ENCODE measurements at regions not wholly inside any gene's neighbourhood (a gene's known extent, or its start where the extent isn't known, plus 50 kb on each side); places are given as distances from the start of the nearest gene placed in this dataset.

GRCh38 chr1:200354243-200354642 lies 55.6 kb downstream of the ZNF281 start:
- H3K9me3 ChIP-seq (ENCODE audit: insufficient read depth, low read depth, low read length), result no peaks in the 10 kb centered on the region
- H3K4me3 ChIP-seq (ENCODE audit: low read length), result no peak overlapping the region
- no peak overlapping the region for H3K27ac ChIP-seq (ENCODE audit: low read depth, low read length)
- H3K36me3 ChIP-seq (ENCODE audit: insufficient read depth, low read length), result no peaks in the 10 kb centered on the region
- H3K27me3 ChIP-seq (ENCODE audit: insufficient read depth, low read length), result no peaks in the 10 kb centered on the region
- 100% methylated on average over 1 of the region's 2 CpGs for WGBS
- H3K4me1 ChIP-seq (ENCODE audit: insufficient read depth, low read length), result peaks cover 4% of the 10 kb centered on the region; the same call in 1 of the 2 replicates
- H3K9ac ChIP-seq (ENCODE audit: low read depth, low read length), result no peak overlapping the region

- Histone ChIP-seq H3K4me1 (ENCODE audit: insufficient read depth, low read length) (peaks cover 4% of the 10 kb centered on the region; the same call in 1 of the 2 replicates), H3K9ac (ENCODE audit: low read depth, low read length) (no peak overlapping the region), H3K4me3 (ENCODE audit: low read length) (no peak overlapping the region), H3K27me3 (ENCODE audit: insufficient read depth, low read length) (no peaks in the 10 kb centered on the region), H3K9me3 (ENCODE audit: insufficient read depth, low read depth, low read length) (no peaks in the 10 kb centered on the region), H3K27ac (ENCODE audit: low read depth, low read length) (no peak overlapping the region), H3K36me3 (ENCODE audit: insufficient read depth, low read length) (no peaks in the 10 kb centered on the region)
- WGBS, result 84% methylated on average over 1 of the region's 1 CpG
Measured at GRCh38 chr1:200353232-200353631, 56.6 kb downstream of the ZNF281 start.

DNA sequence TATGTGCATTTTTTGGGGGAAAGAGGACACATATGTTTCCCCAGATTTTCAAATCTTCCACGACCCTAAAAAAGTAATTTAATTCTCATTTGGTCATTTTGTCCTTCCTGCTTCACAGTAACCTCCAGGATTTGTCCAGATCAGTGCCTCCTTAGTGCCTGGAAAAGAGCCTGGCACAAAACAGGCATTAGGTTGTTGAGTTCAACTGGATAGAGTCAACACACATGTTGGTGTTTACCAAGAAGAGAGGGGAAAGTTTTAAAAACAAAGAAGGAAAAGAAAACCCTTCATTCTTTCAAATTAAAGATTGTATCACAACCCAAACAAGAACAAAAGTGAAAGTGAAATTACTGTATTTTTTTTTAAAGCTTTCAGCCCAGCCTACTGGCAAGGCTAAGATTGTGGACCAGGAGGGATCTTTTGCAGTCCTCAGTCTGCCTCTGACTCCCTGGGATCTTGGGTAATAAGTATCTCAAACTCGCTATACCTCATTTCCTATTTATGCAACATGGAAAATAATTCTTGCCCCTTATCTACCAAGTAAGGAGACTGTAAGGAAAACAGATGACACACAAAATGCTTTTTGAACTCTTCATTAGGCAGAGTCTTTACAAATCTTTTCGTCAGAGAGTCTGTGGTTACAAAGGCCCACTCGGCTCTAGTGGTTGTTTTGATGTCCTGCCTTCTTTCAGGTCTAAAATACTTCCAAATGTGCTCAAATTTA lies 57.8 kb downstream of the ZNF281 start:
- 92% methylated on average over 4 of the region's 4 CpGs for WGBS
- H3K9ac ChIP-seq (ENCODE audit: low read depth, low read length), result no peak overlapping the region
- no peaks in the 10 kb centered on the region for H3K9me3 ChIP-seq (ENCODE audit: insufficient read depth, low read depth, low read length)
- H3K4me1 ChIP-seq (ENCODE audit: insufficient read depth, low read length), result peaks cover 4% of the 10 kb centered on the region; the same call in 1 of the 2 replicates
- H3K4me3 ChIP-seq (ENCODE audit: low read length), result no peak overlapping the region
- H3K27ac ChIP-seq (ENCODE audit: low read depth, low read length), result no peak overlapping the region
- H3K27me3 ChIP-seq (ENCODE audit: insufficient read depth, low read length), result no peaks in the 10 kb centered on the region
- no peaks in the 10 kb centered on the region for H3K36me3 ChIP-seq (ENCODE audit: insufficient read depth, low read length)

GRCh38 chr1:200351425-200351824 lies 58.4 kb downstream of the ZNF281 start:
- H3K27me3 ChIP-seq (ENCODE audit: insufficient read depth, low read length), result no peaks in the 10 kb centered on the region
- H3K9ac ChIP-seq (ENCODE audit: low read depth, low read length), result no peak overlapping the region
- H3K4me1 ChIP-seq (ENCODE audit: insufficient read depth, low read length), result peaks cover 4% of the 10 kb centered on the region; the same call in 1 of the 2 replicates
- H3K4me3 ChIP-seq (ENCODE audit: low read length), result no peak overlapping the region
- H3K27ac ChIP-seq (ENCODE audit: low read depth, low read length), result no peak overlapping the region
- H3K36me3 ChIP-seq (ENCODE audit: insufficient read depth, low read length), result no peaks in the 10 kb centered on the region
- WGBS, result 90% methylated on average over 4 of the region's 4 CpGs
- no peaks in the 10 kb centered on the region for H3K9me3 ChIP-seq (ENCODE audit: insufficient read depth, low read depth, low read length)

DNA sequence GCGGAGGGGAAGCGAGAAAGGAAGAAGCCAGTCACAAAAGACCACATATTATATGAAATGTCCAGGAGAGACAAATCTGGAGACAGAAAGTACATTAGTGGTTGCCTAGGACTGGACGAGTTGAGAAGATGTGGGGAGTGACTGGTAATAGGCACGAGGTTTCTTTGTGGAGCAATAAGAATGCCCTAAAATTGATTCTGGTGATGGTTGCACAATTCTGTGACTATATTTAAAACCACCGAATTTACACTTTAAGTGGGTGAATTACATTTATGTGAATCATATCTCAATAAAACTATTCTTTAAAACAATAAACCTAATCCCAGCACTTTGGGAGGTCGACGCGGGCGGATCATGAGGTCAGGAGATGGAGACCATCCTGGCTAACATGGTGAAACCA lies 63.1 kb downstream of the ZNF281 start:
- H3K27me3 ChIP-seq (ENCODE audit: insufficient read depth, low read length), result no peaks in the 10 kb centered on the region
- no peak overlapping the region for H3K9ac ChIP-seq (ENCODE audit: low read depth, low read length)
- no peaks in the 10 kb centered on the region for H3K36me3 ChIP-seq (ENCODE audit: insufficient read depth, low read length)
- H3K4me1 ChIP-seq (ENCODE audit: insufficient read depth, low read length), result no peaks in the 10 kb centered on the region; the same call in 1 of the 2 replicates
- WGBS, result 98% methylated on average over 7 of the region's 9 CpGs
- H3K4me3 ChIP-seq (ENCODE audit: low read length), result no peak overlapping the region
- H3K27ac ChIP-seq (ENCODE audit: low read depth, low read length), result no peak overlapping the region
- H3K9me3 ChIP-seq (ENCODE audit: insufficient read depth, low read depth, low read length), result no peaks in the 10 kb centered on the region

DNA sequence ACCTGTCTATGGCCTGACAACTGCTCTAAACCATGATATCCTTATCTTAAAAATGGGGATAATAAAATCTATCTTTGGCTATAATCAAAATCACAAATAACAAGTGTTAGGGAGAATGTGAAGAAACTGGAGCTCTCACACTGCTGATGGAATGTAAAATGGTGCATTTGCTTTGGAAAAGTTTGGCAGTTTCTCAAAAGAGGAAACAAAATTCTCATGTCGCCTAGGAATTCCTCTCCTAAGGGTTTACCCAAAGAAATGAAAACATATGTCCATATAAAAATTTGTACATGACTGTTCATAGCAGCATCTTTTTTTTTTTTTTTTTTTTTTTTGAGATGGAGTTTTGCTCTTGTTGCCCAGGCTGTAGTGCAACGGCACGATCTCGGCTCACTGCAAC lies 64.3 kb downstream of the ZNF281 start:
- no peaks in the 10 kb centered on the region for H3K9me3 ChIP-seq (ENCODE audit: insufficient read depth, low read depth, low read length)
- H3K4me1 ChIP-seq (ENCODE audit: insufficient read depth, low read length), result peaks cover 5% of the 10 kb centered on the region
- no peaks in the 10 kb centered on the region for H3K36me3 ChIP-seq (ENCODE audit: insufficient read depth, low read length)
- H3K9ac ChIP-seq (ENCODE audit: low read depth, low read length), result no peak overlapping the region
- no peaks in the 10 kb centered on the region for H3K27me3 ChIP-seq (ENCODE audit: insufficient read depth, low read length)
- 96% methylated on average over 3 of the region's 4 CpGs for WGBS
- no peak overlapping the region for H3K4me3 ChIP-seq (ENCODE audit: low read length)
- H3K27ac ChIP-seq (ENCODE audit: low read depth, low read length), result no peak overlapping the region

GRCh38 chr1:200343874-200344273 lies 66.0 kb downstream of the ZNF281 start:
- Histone ChIP-seq H3K4me1 (ENCODE audit: insufficient read depth, low read length) (peaks cover 5% of the 10 kb centered on the region), H3K4me3 (ENCODE audit: low read length) (no peak overlapping the region), H3K9ac (ENCODE audit: low read depth, low read length) (no peak overlapping the region), H3K27ac (ENCODE audit: low read depth, low read length) (no peak overlapping the region), H3K36me3 (ENCODE audit: insufficient read depth, low read length) (no peaks in the 10 kb centered on the region), H3K27me3 (ENCODE audit: insufficient read depth, low read length) (no peaks in the 10 kb centered on the region), H3K9me3 (ENCODE audit: insufficient read depth, low read depth, low read length) (no peaks in the 10 kb centered on the region)
- 100% methylated on average over 2 of the region's 2 CpGs for WGBS

DNA sequence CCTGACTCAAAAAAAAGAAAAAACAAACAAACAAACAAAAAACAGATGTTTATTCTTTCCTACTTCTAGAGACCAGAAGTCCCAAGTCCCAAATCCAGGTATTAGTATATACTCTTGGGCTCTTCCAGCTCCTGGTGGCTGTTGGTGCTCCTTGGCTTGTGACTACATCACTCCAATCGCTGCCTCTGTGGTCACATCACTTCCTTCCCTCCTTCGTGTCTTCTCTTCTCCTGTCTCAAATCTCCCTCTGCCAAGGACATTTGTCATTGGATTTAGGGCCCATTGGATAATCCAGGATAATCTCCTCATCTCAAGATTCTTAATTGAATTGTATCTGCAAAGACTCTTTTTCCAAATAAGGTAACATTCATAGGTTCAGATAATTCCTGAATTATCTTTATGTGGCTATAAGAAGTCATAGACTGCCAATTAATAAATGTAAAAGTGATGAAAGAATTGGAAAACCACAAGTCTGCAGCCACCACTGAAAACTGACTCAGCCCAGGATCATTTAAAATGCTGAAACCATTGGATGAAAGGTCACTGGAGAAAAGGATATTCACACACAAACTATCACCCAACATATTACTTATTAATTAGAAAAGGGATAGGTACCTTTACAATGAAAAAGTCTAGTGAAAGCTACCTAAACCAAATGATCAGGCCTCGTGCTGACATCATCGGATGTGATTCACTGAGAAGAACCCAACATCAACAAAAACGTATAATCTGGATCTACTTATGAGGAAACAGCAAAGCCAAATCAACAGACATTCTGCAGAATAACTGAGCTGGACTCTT lies 67.1 kb downstream of the ZNF281 start:
- no peak overlapping the region for H3K27ac ChIP-seq (ENCODE audit: low read depth, low read length)
- H3K4me3 ChIP-seq (ENCODE audit: low read length), result no peak overlapping the region
- H3K27me3 ChIP-seq (ENCODE audit: insufficient read depth, low read length), result no peaks in the 10 kb centered on the region
- no peaks in the 10 kb centered on the region for H3K36me3 ChIP-seq (ENCODE audit: insufficient read depth, low read length)
- no peaks in the 10 kb centered on the region for H3K9me3 ChIP-seq (ENCODE audit: insufficient read depth, low read depth, low read length)
- no peak overlapping the region for H3K9ac ChIP-seq (ENCODE audit: low read depth, low read length)
- peaks cover 11% of the 10 kb centered on the region for H3K4me1 ChIP-seq (ENCODE audit: insufficient read depth, low read length)
- WGBS, result 94% methylated on average over 5 of the region's 5 CpGs

DNA sequence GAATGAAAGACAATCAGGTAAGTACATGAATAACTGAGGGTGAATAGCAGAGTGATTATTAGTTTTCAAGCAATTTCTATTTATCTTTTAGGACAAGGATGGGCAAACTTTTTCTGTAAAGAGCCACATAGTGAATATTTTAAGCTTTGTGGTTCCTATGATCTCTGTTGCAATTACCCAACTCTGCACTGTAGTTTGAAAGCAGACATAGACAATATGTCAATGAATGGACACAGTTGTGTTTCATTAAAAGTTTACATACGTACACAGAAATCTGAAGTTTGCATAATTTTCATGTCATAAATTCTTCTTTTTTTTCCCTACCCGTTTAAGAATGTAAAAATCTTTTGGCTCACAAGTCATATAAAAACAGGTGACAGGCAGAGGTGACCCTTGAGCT lies 71.4 kb downstream of the ZNF281 start:
- Histone ChIP-seq H3K4me1 (ENCODE audit: insufficient read depth, low read length) (peaks cover 28% of the 10 kb centered on the region), H3K9ac (ENCODE audit: low read depth, low read length) (no peak overlapping the region), H3K27me3 (ENCODE audit: insufficient read depth, low read length) (no peaks in the 10 kb centered on the region), H3K27ac (ENCODE audit: low read depth, low read length) (no peak overlapping the region), H3K36me3 (ENCODE audit: insufficient read depth, low read length) (no peaks in the 10 kb centered on the region), H3K4me3 (ENCODE audit: low read length) (no peak overlapping the region), H3K9me3 (ENCODE audit: insufficient read depth, low read depth, low read length) (no peaks in the 10 kb centered on the region)
- WGBS, result 92% methylated on average over 2 of the region's 2 CpGs

DNA sequence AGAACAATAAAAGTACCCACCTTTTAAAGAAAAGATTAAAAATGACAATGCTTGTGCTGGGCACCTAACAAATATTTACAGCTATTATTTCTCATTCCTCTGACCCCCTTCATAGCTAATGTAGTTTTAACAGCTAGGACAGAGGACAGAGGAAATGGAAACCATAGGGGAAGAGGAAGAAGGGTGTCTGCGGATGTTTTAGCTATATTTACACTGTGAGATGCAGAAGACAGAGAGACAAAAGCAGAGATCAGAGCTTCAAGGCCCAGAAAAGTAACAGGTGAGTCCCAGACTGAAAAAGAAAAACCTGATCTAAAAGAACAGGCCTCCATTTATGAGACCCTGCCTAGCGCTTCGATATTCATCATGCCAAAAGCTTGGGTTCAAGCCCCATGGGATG lies 72.0 kb downstream of the ZNF281 start:
- Histone ChIP-seq H3K4me3 (ENCODE audit: low read length) (no peak overlapping the region), H3K36me3 (ENCODE audit: insufficient read depth, low read length) (no peaks in the 10 kb centered on the region), H3K27me3 (ENCODE audit: insufficient read depth, low read length) (no peaks in the 10 kb centered on the region), H3K4me1 (ENCODE audit: insufficient read depth, low read length) (peaks cover 28% of the 10 kb centered on the region), H3K9me3 (ENCODE audit: insufficient read depth, low read depth, low read length) (no peaks in the 10 kb centered on the region), H3K27ac (ENCODE audit: low read depth, low read length) (no peak overlapping the region), H3K9ac (ENCODE audit: low read depth, low read length) (no peak overlapping the region)
- WGBS, result 90% methylated on average over 3 of the region's 3 CpGs

GRCh38 chr1:200337410-200337809 lies 72.4 kb downstream of the ZNF281 start:
- H3K4me1 ChIP-seq (ENCODE audit: insufficient read depth, low read length), result peaks cover 28% of the 10 kb centered on the region
- H3K9ac ChIP-seq (ENCODE audit: low read depth, low read length), result peak overlapping the region; percentile 13; the same call in 1 of the 2 replicates
- 86% methylated on average over 2 of the region's 2 CpGs for WGBS
- no peaks in the 10 kb centered on the region for H3K27me3 ChIP-seq (ENCODE audit: insufficient read depth, low read length)
- H3K27ac ChIP-seq (ENCODE audit: low read depth, low read length), result peak overlapping the region; percentile 68; the same call in 1 of the 2 replicates
- H3K4me3 ChIP-seq (ENCODE audit: low read length), result no peak overlapping the region
- H3K36me3 ChIP-seq (ENCODE audit: insufficient read depth, low read length), result no peaks in the 10 kb centered on the region
- H3K9me3 ChIP-seq (ENCODE audit: insufficient read depth, low read depth, low read length), result no peaks in the 10 kb centered on the region
